Stimulated activated CD8-positive, alpha-beta memory T cell treated with anti-CD3 and anti-CD28 coated beads, Interleukin-2, amount 100 ng/mL, for 48 hours (primary cell): ENCODE measurements at regions not wholly inside any gene's neighbourhood (a gene's known extent, or its start where the extent isn't known, plus 50 kb on each side); places are given as distances from the start of the nearest gene placed in this dataset.
A peak's percentile ranks its signal among the peaks of the same experiment; 100 is the strongest.

ENCODE experiments used
- DNase-seq, 2 donors: peaks; one replicate each; pipeline ENCODE4 v3.0.0-alpha.2; 2020; ENCODE audit warnings: low read depth in 2 of 2

DNA sequence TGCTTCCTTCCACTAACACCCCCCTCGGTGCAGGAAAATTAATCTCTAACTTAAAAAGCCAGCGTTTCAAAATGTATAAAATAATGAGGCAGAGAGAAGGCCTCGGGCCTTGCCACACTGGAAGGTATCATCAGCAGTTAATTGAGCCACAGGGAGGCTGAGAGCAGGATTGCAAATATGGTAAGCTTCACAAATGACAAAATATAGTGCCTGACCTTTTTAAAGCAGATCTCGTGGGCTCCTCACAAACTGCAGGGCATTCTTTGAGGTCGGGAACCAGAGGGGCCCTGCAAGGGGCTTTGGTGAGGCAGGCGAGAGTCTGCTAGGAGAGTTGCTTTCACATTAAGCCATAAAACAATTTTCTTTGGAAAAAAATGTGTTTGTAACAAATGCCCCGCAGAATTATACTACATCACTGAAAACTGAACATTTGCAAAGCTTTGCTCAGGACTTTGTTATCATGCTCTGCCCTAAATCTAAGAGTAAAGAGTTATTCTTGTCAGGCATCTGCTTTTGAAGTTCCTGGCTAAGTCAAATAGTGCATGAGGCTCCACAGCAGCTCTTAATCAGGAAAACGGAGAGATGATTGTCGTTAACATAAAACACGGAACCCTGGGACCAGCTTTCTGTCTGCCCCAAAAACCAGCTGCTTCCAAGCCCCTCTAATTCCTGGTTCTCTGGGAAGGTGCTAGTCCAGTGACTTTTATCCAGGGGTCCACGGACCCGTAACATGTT lies 61.4 kb upstream of the SYT13 start:
- DNase-seq: no peak

DNA sequence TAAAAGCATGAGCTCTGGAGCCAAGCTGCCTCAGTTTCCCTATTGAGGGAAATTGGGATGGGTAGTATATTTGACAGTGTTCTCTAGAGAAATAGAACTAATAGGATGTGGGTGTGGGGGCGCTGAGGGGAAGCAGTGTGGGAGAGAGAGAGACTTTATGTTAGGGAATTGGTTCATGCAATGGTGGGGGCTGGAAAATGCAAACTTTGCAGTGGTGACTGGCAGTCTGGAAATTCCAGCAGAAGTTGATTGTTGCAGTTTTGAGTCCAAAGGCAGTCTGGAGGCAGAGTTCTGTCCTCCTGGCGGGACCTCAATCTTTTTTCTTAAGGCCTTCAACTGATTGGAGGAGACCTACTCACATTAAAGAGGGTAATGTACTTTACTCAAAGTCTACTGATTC lies 59.4 kb upstream of the SYT13 start:
- no peak for DNase-seq

DNA sequence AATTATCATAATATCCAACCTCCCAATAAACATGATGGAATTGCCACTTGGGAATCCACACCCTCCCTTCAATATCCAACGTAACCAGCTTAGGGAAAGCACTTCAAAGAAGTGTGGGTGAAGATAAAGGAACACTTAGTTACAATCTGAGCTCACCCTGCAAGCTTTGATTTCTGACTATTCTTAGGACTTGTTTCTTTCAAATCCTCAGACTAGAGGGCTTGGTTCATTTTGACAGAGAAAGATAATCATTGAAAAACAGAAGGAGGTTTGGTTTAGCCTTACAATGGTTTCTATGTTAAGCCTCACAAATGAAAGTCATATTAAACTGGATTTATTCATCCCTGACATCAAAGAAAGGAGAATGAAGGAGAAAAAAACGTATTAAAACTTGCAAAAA lies 57.9 kb upstream of the SYT13 start:
- no peak for DNase-seq

DNA sequence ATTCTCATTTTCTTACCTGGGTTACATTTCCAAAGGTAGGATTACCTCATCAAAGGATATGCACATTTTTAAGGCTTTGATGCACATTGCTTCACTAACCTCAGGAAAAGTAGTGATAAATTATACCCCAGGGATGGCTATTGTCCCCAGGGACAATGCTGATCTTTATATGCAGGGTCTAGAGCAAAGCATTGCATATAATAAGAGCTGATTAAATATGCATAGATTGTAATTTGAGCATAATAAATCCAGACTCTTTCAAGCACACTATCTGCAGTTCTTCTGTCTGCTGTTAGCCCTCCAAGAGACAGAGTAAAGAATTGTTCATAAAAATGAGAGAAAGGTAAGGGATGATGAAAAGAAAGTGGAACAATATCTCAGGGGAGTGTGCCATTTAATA lies 57.3 kb upstream of the SYT13 start:
- DNase-seq: no peak

DNA sequence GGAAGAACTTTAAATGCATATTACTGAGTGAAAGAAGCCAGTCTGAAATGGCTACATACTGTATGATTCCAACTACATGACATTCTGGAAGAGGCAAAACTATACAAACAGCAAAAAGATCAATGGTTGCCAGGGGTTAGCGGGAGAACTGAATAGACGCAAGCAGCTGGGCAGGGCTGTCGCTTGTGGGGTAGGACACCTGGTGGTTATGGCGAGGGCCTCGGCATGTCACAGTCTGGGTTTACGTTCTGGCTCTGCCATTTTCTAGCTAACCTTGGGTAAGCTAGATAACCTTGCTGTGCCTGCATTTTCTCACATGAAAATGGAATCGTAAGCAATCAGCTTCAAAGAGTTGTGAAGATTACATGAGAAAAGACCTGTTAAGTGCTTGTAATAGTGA lies 55.2 kb upstream of the SYT13 start:
- no peak for DNase-seq

DNA sequence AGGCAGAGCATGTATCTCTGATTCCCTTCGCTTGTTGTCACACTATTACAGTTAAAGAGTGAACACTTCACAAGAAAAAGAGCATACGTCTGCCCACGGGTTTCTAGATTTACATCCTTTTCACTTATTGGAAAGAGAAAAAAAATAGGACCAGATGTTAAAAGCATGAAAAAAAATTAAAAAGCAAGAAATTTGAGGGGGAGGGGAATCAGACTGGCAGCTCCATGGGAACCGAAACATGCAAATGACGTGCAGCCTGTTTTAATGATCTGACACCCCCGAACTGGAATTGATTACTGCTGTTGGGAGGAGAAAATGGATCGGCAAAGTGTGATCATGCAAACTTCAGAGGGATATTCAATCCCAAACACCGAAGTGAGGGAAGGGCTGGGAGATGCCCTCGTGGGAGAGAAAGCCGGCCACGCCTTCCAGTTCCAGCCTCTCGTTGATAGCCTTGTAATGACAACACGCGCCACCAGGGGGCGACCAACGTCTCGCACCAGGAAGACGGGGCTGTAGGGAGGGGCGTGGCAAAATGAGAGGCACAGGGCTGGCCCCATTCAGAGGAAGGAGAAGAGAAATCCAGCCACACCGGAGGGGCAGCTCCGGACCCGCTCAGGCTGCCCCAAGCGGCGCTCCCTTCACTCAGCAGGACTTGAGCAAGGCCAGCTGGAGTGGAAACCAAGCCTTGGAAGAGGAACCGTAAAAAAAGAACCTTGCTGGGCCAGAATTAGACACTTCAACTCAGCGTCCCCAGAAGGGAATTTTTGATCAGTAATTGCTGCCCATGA lies 53.8 kb upstream of the SYT13 start:
- DNase-seq: peak; percentile 88 to 91

DNA sequence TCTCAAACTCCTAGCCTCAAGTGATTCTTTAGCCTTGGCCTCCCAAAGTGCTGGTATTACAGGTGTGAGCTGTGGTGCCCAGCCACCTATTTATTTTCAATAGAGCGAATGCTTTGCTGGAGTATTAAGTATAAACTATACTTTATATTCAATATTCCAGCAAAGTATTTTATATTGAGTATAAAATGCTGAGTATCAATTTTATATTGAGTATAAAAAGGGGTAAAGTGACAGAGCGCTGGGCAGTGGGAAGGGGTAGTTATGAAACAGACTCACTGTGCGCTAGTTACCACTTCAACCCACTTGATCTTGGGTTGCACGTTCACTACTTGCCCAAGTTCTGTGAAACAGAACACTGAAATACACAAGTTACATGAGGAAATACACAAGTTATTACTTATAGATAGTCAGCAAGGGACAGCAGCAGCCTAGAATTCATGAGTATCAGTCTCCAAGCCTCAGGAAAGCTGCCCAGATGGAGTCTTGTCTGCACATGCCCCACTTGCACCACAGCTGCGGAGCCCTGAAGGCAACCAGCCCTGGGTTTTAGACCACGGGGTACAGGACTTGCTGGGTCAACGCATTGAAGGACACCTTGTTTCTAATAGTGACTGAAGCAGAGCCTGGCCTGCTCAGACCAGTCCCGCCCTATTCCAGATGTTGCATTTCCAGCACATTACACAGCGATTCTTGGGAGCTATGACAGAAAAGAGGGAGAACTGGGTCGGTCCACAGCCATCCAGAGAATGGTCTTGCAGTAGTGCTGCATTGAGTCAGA lies 51.6 kb upstream of the SYT13 start:
- DNase-seq: no peak

DNA sequence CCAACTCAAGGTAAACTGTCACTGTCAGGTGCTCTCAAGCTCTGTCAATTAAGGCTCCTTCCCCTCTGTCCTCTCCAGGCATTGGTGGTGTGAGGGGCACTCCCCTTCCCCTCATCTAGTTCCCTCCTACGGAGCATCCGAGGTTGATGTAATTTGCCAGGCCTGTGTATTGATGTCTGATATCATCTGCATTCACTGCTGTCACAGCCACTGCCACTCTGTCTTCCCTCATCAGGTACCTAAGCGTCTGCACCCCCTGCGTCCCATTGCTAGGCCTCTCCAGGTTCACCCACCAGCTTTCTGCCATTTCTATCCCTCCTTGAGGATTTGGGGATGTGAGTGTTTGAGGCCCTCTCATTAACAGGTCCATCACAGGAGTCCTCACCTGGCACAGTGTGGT lies 50.0 kb upstream of the SYT13 start:
- DNase-seq: no peak
